ENCODE measurements at regions not wholly inside any gene's neighbourhood (a gene's known extent, or its start where the extent isn't known, plus 50 kb on each side); places are given as distances from the start of the nearest gene placed in this dataset.

- DNase-seq, result no peak
Observed at GRCh38 chr11:25902476-25902875, 429.5 kb upstream of the ANO3 start.

- DNase-seq, result no peak
Observed at GRCh38 chr11:25908726-25909125, 423.2 kb upstream of the ANO3 start.

GRCh38 chr11:25910086-25910485 lies 421.8 kb upstream of the ANO3 start:
- no peak for DNase-seq

- DNase-seq, result no peak
Observed at GRCh38 chr11:25920356-25920755, 411.6 kb upstream of the ANO3 start.

- DNase-seq, result no peak
Observed at GRCh38 chr11:25924586-25924985, 407.3 kb upstream of the ANO3 start.

- DNase-seq, result no peak
Observed at GRCh38 chr11:25925359-25925758, 406.6 kb upstream of the ANO3 start.

GRCh38 chr11:25927411-25927953 lies 404.4 kb upstream of the ANO3 start:
- no peak for DNase-seq

- no peak for DNase-seq
Observed at GRCh38 chr11:25928076-25928475, 403.9 kb upstream of the ANO3 start.

- no peak for DNase-seq
Observed at GRCh38 chr11:25938952-25939351, 393.0 kb upstream of the ANO3 start.

- DNase-seq, result no peak
Observed at GRCh38 chr11:25939691-25940090, 392.2 kb upstream of the ANO3 start.

- DNase-seq, result no peak
Observed at GRCh38 chr11:25941353-25941752, 390.6 kb upstream of the ANO3 start.

GRCh38 chr11:25943031-25943430 lies 388.9 kb upstream of the ANO3 start:
- DNase-seq, result no peak

GRCh38 chr11:25943777-25944661 lies 387.9 kb upstream of the ANO3 start:
- no peak for DNase-seq

- no peak for DNase-seq
Observed at GRCh38 chr11:25949918-25950317, 382.0 kb upstream of the ANO3 start.

GRCh38 chr11:25953006-25953405 lies 378.9 kb upstream of the ANO3 start:
- no peak for DNase-seq

- no peak for DNase-seq
Observed at GRCh38 chr11:25958045-25958444, 373.9 kb upstream of the ANO3 start.

- DNase-seq, result no peak
Observed at GRCh38 chr11:25961539-25961938, 370.4 kb upstream of the ANO3 start.

- DNase-seq, result no peak
Observed at GRCh38 chr11:25970726-25971508, 361.0 kb upstream of the ANO3 start.

- DNase-seq, result no peak
Observed at GRCh38 chr11:25980091-25980490, 351.8 kb upstream of the ANO3 start.

GRCh38 chr11:25981998-25982397 lies 349.9 kb upstream of the ANO3 start:
- DNase-seq, result no peak

- DNase-seq, result no peak
Observed at GRCh38 chr11:25983280-25983679, 348.6 kb upstream of the ANO3 start.

- DNase-seq, result no peak
Observed at GRCh38 chr11:25988178-25988577, 343.8 kb upstream of the ANO3 start.

- no peak for DNase-seq
Observed at GRCh38 chr11:25990406-25990805, 341.5 kb upstream of the ANO3 start.

GRCh38 chr11:25991476-25991875 lies 340.5 kb upstream of the ANO3 start:
- no peak for DNase-seq
